HL-60/S4 (cell line): ENCODE measurements at regions not wholly inside any gene's neighbourhood (a gene's known extent, or its start where the extent isn't known, plus 50 kb on each side); places are given as distances from the start of the nearest gene placed in this dataset.
"Not testable (repeated sequence)": the region's sequence is repeated elsewhere in the genome, so short reads cannot be mapped to it uniquely, and the experiment has no call there.

Source experiments
- in situ Hi-C: fragments of 300-500 bp; cut with MboI; formaldehyde crosslinking; loops from 2 replicates; pipeline ENCODE4 v1.14.3; 2022; ENCODE audit warnings: low sequenced_read_pairs

DNA sequence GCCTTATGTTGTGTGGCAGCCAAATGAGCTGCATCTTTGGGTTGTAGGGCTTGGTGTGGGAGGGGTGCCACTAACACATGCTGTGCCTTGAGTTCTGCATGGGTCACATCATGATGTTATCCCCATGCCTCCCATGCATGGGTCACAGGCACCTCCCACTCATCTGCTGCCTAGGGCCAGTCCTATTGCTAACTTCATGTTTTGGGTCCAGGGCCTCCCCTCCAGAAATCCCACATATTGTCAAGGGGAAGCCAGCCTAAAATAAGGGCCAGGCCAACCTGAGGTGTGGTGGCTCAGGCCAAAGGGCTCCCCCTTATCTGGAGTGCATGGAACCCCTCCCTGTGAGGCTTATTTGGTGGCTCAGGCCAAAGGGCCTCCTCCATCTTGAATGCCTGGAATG, 299.0 kb downstream of the RPS24 start:
- in situ Hi-C loops = no loop called here

DNA sequence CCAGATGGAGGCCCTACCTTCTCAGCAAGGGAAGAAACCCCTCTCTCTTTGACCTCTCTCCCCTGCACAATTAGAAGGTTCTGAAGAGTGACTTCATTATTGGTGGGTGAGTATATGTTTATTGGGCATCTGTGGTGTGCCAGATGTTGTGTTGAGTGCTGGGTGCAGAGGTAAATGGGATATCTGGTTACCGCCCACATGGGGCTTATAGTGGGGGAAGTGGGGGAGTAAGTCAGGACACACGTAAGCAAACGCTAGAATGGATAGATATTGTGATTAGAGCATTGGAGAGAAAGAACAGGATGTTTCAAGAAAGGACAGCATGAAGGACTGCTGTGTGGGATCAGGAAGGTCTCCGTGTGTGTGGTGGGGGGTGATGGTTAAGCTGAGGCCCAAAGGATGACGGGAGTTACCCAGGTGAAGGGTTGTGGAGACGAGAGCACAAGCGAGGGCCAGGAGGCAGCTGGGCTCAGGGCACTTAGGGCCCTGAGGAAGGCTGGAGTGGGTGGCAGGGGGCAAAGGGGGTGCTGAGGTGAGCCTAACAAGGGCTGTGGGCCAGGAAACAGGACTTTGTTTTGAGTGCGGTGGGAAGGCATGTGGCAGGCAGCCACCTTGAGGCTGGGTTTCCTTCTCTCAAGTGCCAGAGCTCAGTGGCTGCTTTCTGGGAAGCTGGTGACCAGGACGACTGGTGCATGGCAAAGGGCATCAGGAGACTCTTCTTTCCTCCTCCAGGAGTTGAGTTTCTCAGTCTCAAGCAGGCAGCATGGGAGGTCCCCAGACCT, 299.9 kb downstream of the RPS24 start:
- in situ Hi-C loops = no loop called here

DNA sequence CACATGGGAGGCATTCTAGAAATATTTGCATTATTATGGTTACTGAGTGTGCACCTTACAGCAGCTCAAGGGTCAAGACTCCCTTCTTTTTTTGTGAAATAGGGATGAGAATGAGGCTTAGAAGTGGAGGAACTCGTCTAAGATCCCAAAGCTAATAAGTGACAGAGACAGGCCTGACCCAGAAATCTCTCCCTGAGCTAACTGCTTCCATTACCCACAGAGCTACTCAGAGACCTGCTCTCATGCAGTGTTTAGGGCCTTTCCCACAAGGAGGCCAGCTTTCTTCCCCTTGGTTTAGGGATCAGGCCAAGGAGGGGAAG, 301.7 kb downstream of the RPS24 start:
- in situ Hi-C loops = no loop called here

DNA sequence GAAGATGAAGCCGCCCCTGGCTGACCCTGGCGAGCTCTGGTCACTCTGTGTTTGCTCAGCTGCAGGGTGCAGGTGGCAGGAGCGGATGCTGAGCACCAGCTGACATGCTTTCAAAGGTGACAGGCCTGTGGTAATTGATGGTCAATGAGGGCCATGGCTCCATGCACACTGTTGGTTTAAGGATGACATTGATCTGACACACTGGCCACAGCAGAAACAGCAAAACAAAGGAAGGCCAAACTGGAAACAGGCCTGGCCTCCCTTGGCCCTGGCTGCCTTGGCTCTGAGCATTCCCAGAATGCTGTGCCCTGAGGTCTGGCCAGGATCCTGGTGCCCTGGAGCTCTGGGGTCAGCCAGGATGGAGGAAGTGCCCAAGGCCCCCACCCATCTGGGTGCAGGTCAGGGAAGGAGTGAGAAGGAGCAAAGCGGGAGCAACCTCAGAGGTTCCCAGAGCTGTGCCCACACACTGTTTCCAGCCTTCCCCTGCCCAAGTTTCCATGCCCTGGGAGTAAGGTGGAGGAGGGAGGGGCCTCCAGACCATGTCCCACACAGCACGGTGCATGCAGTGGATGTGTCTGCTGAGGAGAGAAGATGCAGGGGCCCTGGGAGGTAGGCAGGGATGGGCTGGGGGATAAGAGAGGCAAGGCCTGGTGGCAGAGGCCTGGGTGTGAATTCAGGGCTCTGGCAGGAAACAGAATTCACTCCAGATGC, 302.2 kb downstream of the RPS24 start:
- in situ Hi-C loops = no loop called here

DNA sequence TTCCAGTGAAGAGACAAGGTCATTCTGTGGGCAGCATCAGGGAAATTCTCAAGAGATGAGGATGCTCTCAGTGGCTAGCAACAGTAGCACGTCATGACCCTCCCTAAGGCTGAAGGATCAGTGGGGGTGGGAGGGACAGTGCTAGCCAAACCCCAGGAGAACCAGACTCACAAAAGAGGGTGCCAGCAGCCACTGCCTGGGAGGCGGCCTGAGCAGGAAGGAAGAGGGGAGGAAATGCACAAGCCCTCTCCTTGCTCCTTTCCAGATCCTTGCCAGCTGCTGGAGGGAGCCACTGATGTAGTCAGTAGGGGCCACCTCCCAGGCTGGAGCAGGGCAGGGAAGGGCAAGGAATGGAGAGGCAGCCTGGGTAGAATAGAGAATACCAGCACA, 302.7 kb downstream of the RPS24 start:
- in situ Hi-C loops = no loop called here

DNA sequence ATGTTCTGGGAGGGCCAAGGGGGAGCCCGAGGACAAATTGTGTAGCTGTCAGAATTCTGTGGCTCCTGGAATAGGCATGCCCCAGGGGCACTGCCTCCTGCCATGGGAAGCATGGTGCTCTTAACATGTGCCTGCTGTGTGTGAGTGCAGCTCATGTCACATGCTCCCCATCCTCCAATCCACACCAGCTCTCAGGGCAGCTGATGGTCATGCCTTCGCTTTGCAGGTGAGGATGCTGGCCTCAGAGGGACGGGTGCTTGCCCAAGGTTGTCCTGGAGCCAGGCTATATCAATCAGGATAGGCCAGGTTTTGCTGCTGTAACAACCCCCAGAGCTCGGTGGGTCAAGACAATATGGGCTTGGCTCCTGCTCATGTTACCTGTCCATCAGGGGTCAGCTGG, 303.4 kb downstream of the RPS24 start:
- in situ Hi-C loops = no loop called here

DNA sequence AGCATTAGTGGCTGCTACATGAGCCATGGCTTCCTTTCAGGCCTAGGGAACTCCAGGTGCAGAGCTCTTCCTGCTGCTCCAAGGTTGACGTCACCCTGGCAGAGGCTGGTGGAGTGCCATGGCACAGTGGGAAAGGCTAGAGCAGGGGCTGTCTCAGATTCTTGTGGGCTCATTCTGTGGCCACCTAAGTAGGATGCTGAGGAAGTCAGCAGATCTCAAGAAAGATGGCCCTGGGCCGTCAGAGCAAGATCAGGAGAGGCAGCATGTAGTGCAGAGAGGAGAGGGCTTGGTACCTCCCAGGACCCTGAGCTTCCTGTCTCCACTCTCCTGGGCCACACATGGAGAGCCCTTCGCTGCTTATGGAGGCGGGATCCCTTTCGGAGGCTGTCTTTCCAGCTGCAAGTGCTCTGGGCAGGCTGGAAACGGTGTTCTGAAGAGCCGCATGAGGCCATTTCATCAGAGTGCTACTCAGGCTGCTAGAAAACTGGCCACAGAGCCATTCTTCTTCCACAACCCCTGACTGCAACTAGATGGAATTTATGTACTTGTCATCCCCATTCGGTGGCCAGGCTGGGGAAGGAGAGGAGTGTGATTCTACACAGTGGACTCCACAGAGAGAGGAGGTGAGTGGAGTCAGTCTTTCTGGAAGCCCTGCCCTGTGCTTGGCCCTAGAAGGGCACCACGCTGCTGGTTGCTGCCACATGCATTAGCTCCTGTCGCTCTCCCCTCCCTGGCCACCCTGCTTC, 304.2 kb downstream of the RPS24 start:
- in situ Hi-C loops = no loop called here

DNA sequence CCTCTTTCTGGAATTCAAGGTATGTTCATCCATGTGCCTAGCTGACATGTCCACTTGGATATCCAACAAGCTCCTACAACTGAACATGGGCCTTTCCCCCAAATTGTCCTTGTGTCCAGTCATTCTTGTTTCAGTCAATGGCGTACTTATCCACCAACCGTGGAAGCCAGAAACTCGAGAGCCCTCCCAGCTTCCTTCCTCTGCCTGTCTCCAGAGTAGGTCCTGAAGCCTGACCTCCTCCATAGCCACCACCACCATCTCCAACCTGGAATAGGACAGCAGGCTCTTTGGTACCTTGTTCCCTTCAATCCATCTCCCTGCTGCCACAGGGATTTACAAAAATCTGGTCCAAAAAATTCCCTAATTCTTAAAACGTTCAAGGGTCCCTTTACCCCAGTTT, 305.1 kb downstream of the RPS24 start:
- in situ Hi-C loops = no loop called here

DNA sequence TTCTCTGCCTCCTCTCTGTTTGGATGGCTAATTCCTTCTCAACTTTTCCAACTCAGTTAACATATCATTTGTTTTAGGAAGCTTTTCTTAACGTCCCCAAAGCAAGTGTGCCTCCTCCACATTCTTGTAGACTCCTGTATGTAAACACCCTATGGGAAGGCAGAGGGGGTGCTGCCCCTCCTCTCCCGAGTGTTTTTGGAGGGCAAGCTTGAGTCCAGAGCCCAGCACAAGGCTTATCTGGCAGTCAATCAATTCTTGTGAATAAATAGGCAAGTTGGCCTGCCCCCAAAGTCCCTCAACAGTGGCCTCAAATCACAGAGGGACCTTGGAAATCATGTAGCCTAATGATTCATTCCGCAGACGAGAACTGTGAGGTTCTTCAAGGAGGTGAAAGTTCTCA, 305.6 kb downstream of the RPS24 start:
- in situ Hi-C loops = no loop called here

DNA sequence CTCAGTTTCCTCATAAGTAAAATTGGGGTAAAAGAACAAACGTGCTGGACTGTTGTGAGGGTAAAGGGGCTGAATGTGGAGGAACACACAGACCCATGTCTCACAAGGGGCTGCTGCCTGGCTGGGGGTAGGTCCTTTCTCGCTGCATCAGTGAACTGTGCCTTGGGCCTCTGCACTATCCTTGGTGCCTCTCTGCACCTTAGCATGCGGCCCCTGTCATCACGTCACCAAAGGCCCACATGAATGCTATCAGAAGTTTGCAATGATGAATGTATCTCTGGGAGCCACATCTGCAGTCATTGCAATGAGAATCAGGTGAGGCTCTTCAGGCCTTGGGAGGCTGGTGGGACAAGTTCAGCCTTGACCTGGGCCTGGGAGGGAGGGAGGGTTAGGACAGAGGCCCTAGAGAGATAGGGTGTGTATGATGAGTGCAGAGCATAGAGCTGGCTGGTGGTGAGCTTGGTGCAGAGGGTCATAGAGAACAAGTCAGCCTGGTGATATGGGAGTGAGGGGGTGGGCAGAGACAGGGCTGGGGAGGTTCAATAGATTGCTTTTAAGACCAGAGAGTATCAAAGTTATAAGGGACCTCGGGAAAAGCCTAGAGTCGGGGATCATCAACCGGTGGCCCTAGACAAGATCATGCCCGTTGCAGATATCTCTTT, 308.4 kb downstream of the RPS24 start:
- in situ Hi-C loops = no loop called here

DNA sequence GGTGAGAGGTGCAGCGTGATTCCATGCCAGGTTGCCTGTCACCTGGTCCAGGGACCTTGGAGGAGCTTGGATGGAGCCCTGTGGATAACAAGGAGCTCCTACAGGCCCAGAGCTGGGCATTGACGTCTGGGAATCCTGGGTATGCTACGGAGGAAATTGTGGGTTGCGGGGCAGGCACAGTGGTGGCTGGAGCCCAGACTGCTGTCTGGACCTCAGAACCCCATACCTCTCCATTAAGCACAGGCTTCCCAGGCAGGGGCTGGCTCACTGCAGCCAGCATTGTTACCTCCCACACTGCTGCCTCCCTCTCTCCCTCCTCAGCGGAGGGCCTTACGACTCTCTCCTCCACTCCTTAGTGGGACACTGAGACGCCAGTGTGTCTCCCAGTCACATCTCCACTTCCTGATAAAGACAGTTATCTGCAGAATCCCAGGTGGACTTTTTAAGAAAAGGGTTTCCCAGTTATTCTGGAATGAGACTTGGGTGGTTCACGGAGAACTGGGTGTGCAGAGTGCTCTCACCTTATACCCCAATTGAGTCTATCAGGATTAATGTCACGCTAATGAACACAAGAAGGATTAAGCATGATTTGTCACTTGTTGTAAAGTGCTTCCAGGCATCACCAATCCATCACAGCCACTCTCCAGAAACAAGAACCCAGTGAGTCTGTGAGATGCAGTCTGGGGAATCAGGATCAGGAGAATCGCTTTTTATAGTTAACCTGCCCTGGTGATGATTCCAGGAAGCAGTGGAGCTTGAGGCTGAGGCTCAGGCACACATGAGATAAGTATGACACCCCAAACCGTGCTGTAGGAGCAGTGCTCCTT, 309.4 kb downstream of the RPS24 start:
- in situ Hi-C loops = no loop called here

DNA sequence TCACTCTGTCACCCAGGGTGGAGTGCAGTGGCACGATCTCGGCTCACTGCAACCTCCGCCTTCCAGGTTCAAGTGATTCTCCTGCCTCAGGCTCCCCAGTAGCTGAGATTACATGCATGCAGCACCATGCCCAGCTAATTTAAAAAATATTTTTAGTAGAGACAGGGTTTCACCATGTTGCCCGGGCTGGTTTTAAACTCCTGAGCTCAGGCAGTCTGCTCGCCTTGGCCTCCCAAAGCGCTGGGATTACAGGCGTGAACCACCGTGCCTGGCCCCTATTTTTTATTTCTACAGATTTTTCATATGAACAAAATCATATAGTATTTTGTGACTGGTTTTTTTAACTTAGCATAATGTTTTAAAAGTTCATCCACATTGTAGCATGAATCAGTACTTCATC, 310.6 kb downstream of the RPS24 start:
- in situ Hi-C loops = not testable (repeated sequence)

DNA sequence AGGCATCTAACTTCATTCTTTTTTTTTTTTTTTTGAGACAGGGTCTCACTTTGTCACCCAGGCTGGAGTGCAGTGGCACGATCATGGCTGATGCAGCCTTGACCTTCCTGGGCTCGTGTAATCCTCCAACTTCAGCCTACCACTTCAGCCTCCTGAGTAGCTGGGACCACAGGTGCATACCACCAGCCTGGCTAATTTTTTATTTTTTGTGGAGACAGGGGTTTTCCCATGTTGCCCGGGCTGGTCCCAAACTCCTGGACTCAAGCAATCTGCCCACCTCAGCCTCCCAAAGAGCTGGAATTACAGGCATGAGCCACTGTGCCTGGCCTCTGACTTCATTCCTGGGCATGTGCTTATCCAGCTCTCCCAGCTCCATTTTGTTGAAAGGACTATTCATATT, 311.9 kb downstream of the RPS24 start:
- in situ Hi-C loops = not testable (repeated sequence)

DNA sequence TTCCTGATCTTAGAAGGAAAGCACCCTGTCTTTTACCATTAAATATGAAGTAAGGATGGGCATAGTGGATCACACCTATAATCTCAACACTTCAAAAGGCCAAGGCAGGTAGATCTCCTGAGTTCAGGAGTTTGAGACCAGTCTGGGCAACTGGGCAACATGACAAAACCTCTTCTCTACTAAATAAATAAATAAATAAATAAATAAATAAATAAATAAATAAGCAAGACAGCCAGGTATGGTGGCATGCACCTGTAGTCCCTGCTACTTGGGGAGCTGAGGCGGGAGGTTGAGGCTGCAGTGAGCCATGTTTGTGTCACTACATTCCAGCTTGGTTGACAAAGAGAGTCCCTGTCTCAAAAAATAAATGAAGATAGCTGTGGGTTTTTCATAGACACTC, 313.1 kb downstream of the RPS24 start:
- in situ Hi-C loops = no loop called here

DNA sequence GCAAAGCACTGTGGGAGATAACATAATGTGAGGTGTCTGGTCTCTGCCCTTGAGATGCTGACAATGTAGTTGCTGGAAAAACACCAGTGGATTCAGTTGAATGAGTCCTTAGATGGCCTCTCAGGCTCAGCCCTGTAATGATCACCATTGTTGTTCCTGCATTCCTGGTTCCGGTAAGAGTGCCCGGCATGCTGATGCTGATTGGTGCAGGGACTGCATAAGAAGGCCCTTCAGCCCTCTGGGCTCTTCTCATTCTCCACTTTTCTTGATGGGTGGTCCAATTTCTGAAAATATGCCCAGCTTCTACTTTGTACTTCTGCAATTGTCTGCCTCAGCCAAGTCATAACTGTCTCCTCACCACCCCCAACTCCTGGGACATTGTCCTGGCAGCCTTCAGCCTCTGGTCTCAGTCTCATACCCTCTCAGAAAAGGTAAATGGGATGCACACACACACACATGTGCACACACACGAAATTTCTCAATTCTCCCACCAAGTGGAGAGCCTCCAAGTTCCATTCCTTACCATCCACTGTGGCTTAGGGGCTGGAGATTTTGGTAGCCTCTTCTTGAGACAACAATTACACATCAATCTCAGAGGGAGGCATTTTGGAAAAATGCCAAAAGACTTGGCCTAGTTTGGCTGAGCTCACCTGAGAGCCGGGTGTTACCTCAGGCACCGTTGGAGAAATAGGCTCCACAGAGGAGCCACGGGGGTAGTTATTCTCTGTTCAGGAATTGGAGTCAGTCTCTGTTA, 314.9 kb downstream of the RPS24 start:
- in situ Hi-C loops = no loop called here

DNA sequence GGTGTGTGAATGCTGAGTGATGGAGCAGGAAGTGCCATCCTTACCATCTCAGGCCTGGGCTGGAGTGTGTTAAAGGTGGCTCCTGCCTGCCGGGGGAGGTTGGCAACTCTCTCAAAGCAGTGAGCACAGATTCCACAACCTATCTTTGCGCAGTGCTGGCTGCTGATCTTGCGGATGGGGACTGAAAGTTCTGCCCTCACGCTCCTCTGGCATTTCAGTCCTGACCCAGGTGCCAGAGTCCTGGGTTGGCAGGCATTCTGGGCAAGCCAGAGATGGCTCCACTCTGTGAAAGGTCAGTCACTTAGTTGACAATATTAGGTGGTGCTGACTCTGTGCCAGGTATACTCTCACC, 315.5 kb downstream of the RPS24 start:
- in situ Hi-C loops = no loop called here

DNA sequence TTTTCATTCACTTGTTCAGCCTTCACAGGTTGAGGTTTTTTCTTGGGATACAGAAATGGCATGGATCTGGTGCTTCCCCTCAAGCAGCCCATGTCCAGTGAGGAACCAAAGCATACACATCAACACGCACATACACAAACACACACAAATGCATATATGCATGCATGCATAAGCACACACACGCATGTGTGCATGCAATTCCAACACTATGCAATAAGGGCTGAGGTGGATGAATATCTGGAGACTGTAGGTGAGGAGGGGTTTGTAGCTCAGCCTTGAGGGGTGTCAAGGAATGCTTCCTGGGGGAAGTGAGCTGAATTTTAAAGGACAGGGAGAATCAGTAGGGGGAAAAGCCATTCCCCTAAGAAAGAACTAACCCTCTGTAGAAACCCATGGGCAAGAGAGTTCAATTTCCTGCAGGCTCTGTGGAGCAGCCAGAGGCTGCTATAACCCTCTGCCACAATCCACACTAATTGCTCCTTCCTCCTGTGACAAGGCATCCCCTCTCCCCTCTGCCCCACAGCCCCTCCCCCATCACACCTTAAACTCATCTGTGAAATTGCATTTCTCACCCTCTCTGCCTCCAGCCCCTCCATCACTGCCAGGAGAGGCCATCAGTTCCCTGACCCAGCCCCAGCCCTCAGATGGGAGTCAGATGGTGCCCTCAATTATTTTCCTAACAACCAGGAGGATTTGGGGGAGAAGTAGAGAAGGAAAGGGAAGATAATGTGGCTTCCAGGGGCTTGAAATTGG, 316.4 kb downstream of the RPS24 start:
- in situ Hi-C loops = no loop called here

DNA sequence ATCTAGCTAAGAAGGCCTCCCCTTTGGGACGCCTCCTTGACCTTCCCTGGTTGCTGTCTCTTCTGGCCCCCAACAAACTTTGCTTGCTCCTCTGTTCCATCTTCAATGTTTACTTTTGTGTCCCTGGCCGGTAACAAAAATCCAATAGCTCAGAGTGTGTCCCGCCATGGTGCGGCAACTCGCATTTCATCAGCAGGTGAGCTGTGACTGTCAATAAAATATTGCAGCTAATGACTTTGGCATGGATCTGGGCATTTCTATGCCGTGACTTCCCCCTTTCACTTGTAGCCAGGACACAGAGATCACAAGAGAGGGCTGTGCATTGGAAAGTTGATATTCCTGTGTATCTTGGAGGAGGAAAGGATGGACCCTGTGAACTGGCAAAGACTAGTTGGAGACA, 317.6 kb downstream of the RPS24 start:
- in situ Hi-C loops = no loop called here

DNA sequence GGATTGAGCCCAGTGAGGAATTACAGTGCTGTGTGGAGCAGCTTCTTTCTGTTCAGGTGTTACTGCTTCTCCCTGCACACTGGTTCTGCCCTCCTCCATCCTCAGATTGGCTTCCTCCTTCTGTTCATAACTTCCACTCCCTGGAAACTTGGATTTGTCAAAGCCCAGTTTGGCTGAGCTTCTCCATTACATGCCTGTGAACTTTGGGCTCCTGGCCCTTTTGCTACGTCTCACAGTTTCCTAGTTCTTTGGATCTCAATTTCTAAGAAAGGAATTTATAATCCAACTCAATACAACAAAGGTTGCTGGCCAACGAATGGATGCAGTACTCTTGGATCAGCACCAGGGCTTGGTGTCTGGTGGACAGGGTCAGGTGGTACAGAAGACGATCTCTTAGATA, 318.1 kb downstream of the RPS24 start:
- in situ Hi-C loops = no loop called here
